ENCODE measurements at regions not wholly inside any gene's neighbourhood (a gene's known extent, or its start where the extent isn't known, plus 50 kb on each side); places are given as distances from the start of the nearest gene placed in this dataset.

DNA sequence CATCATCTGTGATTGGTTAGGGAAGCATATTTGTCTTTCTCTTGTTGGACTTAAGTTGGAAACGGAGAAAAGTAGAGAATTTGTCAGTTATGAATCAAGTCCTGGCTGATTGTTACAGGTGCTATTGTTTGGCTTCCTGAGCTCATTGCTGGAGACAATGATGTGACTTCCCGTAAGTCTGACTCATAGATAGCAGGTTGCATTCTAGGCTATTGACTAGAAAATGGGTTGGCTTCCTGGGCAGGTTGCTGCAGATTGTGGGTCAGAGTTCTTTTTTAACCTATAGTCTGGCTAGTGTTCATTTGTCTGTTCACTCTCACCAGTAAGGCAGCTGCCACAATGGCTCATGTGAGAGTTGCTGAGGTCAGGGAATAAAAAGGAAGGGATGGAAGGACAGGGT lies 101.5 kb downstream of the CCNA1 start:
- no peak for TF ChIP-seq EZH2 (IDR thresholded peaks at IDR 0.05; ENCODE audit: borderline replicate concordance, insufficient read depth, low read depth, low read length, poor library complexity, severe bottlenecking)
- TF ChIP-seq, protein P1, sequence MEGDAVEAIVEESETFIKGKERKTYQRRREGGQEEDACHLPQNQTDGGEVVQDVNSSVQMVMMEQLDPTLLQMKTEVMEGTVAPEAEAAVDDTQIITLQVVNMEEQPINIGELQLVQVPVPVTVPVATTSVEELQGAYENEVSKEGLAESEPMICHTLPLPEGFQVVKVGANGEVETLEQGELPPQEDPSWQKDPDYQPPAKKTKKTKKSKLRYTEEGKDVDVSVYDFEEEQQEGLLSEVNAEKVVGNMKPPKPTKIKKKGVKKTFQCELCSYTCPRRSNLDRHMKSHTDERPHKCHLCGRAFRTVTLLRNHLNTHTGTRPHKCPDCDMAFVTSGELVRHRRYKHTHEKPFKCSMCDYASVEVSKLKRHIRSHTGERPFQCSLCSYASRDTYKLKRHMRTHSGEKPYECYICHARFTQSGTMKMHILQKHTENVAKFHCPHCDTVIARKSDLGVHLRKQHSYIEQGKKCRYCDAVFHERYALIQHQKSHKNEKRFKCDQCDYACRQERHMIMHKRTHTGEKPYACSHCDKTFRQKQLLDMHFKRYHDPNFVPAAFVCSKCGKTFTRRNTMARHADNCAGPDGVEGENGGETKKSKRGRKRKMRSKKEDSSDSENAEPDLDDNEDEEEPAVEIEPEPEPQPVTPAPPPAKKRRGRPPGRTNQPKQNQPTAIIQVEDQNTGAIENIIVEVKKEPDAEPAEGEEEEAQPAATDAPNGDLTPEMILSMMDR (IDR thresholded peaks at IDR 0.05), result no peak

Measured in B cell (primary cell).